Stimulated activated CD8-positive, alpha-beta memory T cell treated with anti-CD3 and anti-CD28 coated beads, Interleukin-4, amount 100 ng/mL, for 1 hour (primary cell): ENCODE measurements at regions not wholly inside any gene's neighbourhood (a gene's known extent, or its start where the extent isn't known, plus 50 kb on each side); places are given as distances from the start of the nearest gene placed in this dataset.

Experiments used
- DNase-seq, 2 donors: peaks; one replicate each; pipeline ENCODE4 v3.0.0-alpha.2; 2020; ENCODE audit warnings: low read depth in 2 of 2, low spot score in 1 of 2

DNA sequence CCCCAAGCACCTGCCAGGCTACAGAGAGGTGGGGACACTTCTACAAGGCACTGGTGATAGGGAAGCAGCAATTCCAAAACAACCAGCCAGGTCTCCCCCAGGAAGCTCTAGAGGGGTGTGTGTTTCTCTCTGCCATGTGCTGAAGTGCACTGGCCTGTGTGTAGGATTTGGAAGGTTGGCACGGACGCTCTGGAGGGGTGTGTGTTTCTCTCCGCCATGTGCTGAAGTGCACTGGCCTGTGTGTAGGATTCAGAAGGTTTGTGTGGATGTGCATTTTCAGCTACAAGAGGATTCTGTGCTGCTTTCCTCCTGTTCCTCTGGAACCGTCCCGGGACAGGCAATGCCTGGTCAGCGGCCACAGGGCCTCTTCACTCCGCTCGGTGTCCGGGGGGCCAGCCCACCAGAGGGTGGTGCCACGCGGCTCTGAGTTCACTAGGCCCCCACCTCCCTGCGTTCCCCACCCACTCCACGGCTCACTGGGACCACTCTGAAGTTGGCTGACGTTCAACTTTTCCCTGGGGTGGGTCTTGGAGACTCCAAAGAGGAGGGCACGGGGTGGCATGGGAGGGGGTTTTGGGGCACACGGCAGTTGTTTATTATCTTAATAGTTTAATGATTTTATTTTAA lies 552.8 kb downstream of the BRD1 start:
- DNase-seq, result no peak

- no peak for DNase-seq
Measured at GRCh38 chr22:49272546-49273125, 555.0 kb downstream of the BRD1 start.

GRCh38 chr22:49271831-49272230 lies 555.8 kb downstream of the BRD1 start:
- DNase-seq, result no peak

DNA sequence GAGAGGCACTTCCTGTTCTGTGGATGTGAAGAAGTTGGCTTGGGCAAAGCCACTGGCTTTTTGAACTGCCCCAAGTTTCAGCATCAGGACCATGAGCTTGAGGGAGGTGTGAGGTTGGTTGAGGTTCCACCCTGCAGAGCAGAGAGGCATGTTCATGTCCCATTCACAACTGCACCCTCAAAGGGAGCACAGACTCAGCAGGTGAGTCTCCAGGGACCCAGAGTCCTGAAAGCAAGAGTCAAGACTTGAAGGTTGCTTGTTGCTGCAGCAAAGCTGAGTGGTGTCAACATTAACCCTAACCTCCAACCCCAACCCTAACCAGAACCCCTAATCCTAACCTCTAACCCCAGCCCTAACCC lies 556.3 kb downstream of the BRD1 start:
- DNase-seq, result no peak

GRCh38 chr22:49270595-49271368 lies 556.9 kb downstream of the BRD1 start:
- DNase-seq, result no peak

GRCh38 chr22:49269928-49270327 lies 557.7 kb downstream of the BRD1 start:
- DNase-seq, result no peak

GRCh38 chr22:49269371-49269770 lies 558.3 kb downstream of the BRD1 start:
- DNase-seq, result no peak

GRCh38 chr22:49268924-49269323 lies 558.7 kb downstream of the BRD1 start:
- no peak for DNase-seq

GRCh38 chr22:49267996-49268395 lies 559.7 kb downstream of the BRD1 start:
- no peak for DNase-seq

DNA sequence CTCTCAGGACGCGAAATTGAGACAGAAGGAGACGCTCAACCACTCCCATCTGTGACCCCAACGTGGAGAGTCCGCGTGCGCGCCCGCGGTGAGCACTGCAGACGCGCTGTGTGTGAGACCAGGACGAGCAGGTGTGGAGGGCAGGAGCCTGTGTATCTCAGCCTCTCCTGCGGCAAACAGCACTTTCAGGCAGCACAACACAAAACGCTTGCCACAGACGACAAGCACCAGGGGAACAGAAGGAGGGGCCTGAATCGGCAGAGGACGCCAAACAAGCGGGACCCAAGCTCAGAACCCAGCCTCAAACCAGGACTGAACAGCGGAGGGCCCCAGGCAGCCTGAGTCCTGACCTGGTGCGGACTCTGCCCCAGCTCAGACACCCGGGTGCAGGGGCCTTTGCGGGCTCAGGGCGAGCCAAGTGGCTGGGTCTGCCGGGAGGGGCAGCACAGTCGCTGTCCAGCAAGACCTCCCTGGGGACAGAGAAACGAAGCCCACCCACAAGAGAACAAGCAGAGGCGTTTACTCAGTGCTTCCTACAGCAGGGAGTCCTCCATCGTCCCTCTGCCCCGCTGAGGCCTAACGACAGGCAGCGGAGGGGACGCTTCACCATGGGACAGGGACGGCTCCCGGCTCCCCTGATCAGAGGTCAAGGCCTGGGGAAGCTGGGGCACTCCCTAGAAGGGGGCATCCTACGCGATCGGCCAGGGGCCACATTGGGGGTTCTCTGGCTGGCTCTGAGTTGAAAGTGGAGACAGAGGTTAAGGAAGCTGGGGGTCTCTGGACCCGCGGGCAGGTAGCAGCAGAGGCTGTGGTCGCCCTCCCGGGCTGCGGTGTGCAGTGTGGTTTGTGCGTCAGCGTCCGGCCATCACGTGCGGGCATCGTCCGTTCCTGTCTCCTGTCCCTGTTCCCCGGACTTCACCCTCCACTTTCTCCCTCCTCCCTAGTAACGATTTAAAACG lies 560.8 kb downstream of the BRD1 start:
- DNase-seq, result no peak

DNA sequence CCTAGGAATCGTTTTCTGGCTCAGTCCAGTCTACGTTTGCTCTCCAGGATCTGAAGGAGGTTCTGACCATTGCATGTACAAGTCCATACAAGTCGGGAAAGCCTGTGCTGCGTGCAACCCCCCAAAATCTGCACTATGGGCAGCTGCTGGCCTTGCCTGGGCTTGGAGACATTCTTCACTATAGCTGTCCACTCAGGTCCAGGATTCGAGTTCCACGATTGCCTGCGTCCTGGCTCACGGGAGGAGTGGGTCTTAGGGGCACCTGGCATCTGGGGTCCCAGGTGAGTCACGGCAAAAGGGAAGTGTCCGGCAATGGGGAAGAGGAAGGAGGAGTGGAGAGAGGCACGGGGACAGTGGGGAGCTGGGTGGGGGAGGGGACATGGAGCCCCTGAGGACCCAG lies 563.0 kb downstream of the BRD1 start:
- no peak for DNase-seq

- no peak for DNase-seq
Measured at GRCh38 chr22:49263101-49263500, 564.6 kb downstream of the BRD1 start.

GRCh38 chr22:49262167-49262566 lies 565.5 kb downstream of the BRD1 start:
- DNase-seq, result no peak

DNA sequence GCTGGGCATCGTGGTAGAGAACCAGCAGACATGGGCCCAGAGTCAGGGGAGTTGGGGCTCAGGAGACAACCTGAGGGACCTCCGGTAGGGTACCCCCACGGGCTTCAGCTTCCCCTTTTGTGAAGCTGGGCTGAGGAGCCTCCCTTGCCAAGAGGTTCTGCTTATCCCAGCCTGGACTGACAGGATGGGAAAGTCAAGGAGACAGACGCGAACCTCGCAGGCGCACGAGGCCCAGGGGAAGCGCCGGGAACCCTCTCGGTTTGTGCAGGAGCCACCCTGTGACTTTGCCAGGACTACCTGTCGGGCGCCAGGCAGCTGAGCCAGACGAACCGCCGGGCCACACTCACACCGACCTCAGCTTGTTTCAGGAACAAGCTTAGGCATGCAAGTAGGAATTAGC lies 566.1 kb downstream of the BRD1 start:
- no peak for DNase-seq

DNA sequence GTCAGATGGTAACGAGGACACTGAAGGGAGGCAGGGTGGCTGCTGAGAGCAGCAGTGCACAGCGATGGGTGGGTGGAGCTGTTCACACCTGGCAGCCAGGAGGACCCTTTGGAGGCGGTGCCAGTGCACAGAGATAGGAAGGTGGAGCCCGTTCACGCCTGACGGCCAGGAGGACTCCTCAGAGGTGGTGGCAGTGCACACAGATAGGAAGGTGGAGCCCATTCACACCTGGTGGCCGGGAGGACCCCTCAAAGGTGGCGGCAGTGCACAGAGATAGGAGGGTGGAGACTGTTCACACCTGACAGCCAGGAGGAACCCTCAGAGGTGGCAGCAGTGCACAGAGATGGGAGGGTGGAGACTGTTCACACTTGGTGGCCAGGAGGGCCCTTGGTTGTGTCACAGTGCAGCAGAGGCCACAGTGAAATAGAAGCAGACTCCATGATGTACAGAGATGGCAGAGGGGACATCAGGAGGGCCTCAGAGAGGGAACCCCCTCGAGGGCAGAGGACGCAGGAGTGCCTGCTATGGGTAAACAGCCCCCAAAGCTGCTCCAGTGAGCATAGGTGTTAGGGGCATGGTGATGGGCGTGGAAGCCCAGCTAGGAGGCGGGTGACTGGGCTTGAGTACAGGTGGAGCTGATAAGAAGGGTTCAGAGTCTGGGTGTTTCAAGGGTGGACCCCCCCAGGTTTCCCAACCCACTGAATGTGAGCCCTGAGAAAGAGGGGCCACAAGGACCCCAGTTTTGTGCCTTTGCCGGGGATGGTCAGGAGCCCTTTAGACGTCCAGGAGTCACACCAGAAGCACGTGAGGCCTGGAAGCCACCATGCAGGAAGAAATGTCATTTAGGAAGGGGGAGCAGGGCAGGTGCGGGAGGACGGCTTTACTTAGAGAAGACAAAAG lies 566.7 kb downstream of the BRD1 start:
- no peak for DNase-seq

DNA sequence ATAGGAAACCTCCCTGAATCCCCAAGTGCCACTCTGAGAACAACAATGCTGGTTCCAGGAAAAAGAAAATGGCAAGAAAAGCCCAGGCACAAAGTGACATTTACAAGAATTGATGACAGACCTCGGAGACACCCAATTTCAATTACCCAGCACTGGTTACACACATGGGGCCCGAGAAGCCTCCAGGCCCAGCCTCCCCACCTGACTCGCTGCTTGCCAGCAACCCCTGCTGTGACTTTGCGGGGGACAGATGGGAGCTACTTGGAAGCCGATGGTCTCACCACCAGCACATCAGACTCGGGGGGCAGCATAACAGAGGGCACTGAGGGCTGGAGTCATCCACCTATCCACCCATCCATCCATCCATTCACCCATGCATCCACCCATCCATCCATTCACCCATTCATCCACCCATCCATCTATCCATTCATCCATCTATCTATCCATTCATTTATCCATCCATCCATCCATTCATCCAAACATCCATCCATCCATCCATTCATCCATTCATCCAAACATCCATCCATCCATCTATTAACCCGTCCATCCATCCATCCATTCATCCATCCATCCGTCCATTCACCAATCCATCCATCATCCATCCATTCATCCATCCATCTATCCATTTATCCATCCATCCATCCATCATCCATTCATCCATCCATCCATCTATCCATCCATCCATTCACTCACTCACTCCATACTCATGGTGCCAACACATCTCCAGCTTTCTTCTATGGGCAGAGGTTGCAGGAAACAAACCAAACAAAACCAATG lies 567.6 kb downstream of the BRD1 start:
- no peak for DNase-seq

DNA sequence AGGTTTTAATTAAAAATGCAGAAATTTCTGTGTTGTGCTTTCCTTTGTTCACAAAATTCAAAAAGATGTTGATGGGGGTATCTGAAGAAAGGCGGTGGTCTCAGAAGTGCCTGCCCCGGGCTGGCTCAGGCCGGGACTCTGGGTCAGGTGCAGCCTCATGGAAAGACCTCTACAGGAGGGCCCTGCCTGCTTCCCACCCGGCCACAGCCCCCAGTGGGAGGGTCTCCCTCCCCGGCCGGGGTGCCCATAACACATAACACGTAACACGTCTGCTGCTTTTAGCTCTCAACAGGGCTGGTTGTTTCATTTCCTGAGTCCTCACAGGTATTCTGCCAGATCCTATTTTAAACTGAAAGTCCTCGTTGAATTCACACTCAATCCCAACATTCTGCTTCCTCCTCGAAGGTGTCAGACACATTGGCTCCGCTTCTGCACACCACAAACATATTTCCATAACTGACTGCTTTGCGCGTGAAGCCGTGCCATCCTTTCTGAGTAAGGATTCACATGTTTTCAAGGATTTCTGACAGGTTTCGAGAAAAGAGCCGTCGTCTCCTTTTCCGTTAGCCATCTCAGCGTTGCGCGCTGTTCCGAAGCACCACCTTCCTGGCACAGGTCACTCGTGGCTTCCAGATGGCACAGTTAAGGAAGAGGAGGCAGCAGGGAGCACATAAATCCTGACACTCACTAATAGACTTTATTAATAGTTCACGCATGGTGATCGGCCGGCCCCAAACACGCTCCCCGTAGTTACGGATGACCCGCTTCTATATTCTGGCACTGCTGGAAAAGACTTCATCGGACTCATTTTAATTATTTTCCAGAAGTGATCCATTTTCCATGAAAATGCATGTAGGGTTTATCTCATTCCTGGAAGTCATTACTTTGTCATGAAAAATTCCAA lies 569.3 kb downstream of the BRD1 start:
- no peak for DNase-seq

DNA sequence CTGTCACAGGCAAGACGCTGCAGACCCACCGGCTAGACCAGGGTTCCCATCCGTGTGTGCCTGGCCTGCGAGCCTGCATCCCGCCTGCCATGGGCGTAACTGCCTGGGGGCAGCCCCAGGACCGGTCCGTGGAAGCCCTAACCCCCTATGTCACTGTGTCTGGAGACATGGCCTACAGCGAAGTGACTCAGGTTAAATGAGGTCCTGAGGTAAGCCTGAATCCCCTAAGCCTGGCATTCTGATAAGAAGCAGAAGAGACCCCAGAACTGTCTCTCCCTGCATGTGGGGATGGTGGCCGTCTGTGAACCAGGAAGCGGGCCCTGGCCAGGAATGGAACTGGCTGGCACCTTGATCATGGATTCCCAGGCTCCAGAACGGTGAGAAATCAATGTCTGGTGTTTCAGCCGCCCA lies 570.1 kb downstream of the BRD1 start:
- DNase-seq, result no peak
